A673 (cell line): ENCODE measurements at regions not wholly inside any gene's neighbourhood (a gene's known extent, or its start where the extent isn't known, plus 50 kb on each side); places are given as distances from the start of the nearest gene placed in this dataset.

Experiments
- EZH2 ChIP-seq: fragments of 200-600 bp; sonication (generic); IDR thresholded peaks from 2 replicates; pipeline ENCODE4 v1.6.1; 2017; ENCODE audit warnings: borderline replicate concordance, low read depth, mild to moderate bottlenecking, mixed read lengths, antibody characterized with exemption, low read length; ENCODE audit not compliant: poor library complexity, severe bottlenecking
- TF ChIP-seq, protein P1 (sequence below): fragments of 300-800, 200-600 bp; sonication (generic); conservative IDR thresholded peaks from 2 replicates; pipeline ENCODE4 v1.5.1; 2017; ENCODE audit warnings: low read depth, mild to moderate bottlenecking, antibody characterized with exemption, low read length, moderate library complexity, mixed read lengths

DNA sequence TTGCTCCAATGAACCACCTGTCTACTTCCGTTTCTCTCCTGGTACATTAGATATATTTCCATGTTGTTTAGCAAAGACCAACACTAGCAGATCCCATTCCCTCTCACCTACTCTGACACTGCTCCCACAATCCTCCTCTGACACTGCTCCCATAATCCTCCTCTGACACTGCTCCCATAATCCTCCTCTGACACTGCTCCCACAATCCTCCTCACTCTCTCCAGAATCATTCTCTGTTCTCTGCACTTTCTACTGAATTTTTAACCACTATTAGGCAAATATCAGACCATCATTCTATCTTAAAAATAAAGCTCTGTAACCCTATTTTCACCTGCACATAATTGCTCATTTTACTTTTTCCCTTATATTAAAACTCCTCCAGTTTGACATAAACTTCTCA, 578.5 kb upstream of the PCDH20 start:
- TF ChIP-seq, protein P1, sequence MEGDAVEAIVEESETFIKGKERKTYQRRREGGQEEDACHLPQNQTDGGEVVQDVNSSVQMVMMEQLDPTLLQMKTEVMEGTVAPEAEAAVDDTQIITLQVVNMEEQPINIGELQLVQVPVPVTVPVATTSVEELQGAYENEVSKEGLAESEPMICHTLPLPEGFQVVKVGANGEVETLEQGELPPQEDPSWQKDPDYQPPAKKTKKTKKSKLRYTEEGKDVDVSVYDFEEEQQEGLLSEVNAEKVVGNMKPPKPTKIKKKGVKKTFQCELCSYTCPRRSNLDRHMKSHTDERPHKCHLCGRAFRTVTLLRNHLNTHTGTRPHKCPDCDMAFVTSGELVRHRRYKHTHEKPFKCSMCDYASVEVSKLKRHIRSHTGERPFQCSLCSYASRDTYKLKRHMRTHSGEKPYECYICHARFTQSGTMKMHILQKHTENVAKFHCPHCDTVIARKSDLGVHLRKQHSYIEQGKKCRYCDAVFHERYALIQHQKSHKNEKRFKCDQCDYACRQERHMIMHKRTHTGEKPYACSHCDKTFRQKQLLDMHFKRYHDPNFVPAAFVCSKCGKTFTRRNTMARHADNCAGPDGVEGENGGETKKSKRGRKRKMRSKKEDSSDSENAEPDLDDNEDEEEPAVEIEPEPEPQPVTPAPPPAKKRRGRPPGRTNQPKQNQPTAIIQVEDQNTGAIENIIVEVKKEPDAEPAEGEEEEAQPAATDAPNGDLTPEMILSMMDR = no peak
- TF ChIP-seq EZH2 = no peak
